ENCODE measurements at regions not wholly inside any gene's neighbourhood (a gene's known extent, or its start where the extent isn't known, plus 50 kb on each side); places are given as distances from the start of the nearest gene placed in this dataset.

DNA sequence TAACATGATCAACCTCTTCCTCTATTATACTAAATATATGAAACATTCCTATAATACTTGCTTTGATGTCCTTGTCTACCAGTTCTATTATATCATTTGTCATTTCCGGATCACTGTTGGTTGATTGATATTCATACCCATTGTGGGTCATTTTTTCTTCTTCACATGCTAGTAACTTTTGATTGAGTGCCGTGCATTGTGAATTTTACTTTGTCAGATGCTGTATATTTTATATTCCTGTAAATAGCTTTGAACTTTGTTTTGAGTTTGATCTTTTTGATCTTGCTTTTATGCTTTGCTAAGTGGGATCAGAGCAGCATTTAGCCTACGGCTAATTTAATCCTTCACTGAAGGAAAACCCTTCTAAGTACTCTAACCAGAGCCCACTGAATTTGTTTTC, 168.9 kb upstream of the RAB6C start (continued):
- TF ChIP-seq ZNF775 (CRISPR knock-in tag; IDR thresholded peaks at IDR 0.05; ENCODE audit: borderline replicate concordance) (no peak), THAP9 (CRISPR knock-in tag; IDR thresholded peaks at IDR 0.05; ENCODE audit: borderline replicate concordance) (no peak), ZFY (CRISPR knock-in tag; IDR thresholded peaks at IDR 0.05) (no peak), CHD2 (IDR thresholded peaks at IDR 0.05; ENCODE audit: low read depth, low read length) (no peak)

DNA sequence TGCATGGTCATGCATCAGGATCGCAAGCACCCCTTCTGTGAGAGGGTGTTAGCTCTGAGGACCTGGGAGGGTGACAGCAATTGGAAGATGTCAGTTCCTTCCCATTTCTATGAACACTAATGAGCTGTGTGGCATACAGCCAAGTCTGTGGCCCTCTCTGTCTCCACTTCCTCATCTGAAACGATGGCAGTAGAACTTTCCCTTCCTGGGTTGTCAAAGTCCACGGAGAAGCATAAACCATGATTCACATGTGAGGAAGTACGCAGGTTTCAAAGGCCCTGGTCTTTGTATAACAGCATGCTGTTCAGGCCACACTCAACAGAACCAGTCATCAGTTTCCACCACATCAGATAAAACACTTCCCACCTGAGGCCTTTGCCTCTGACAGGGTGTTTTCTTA, 167.4 kb upstream of the RAB6C start:
- in situ Hi-C loops (cut with HindIII; ENCODE audit: extremely low pct_ligation_motif_present, low pct_unique_long_range_greater_than_20kb) (no loop called here), intact Hi-C loops (cut with micrococcal nuclease; ENCODE audit: unreplicated experiment) (no loop called here)
- DNase-seq (ENCODE audit: low spot score) (peak; percentile 20), FAIRE-seq (no peak), ATAC-seq (peak; percentile 38; the same call in 2 of the 3 replicates)
- Histone ChIP-seq H2AFZ (ENCODE audit: low read length) (no peak overlapping the region), H4K20me1 (ENCODE audit: insufficient read depth, low read length) (no peaks in the 10 kb centered on the region), H3K27me3 (ENCODE audit: control insufficient read depth in 1 of 2, insufficient read depth in 2 of 2, low read length in 2 of 2) (peaks cover 0 to 33% of the 10 kb centered on the region in 2 experiments; a peak in 4 of 5 replicates), H3K9me3 (ENCODE audit: low read length) (peaks cover 8% of the 10 kb centered on the region; the same call in 1 of the 2 replicates), H3K4me2 (ENCODE audit: low read depth, low read length) (no peak overlapping the region), H3K36me3 (replicated peaks in 1 of 2; ENCODE audit: control insufficient read depth in 1 of 2, insufficient read depth in 2 of 2, low read length in 2 of 2) (no peaks in the 10 kb centered on the region), H3K79me2 (ENCODE audit: insufficient read depth, low read length) (no peaks in the 10 kb centered on the region), H3K4me1 (ENCODE audit: insufficient read depth, low read length) (no peaks in the 10 kb centered on the region), H3K27ac (ENCODE audit: extremely low read length, insufficient read depth, low read length) (no peak overlapping the region), H3K9ac (ENCODE audit: insufficient read depth, low read depth, low read length) (no peak overlapping the region), H3K4me3 (replicated peaks in 1 of 3; ENCODE audit: insufficient read depth in 1 of 3, low read depth in 2 of 3, low read length in 3 of 3) (no peak overlapping the region)
- POLR2A ChIA-PET, result no interaction called here
- 0 out of 2 replicates have a peak, but pooled peaks have one; percentile 17 for TF ChIP-seq ELF3 (CRISPR knock-in tag; IDR thresholded peaks at IDR 0.05)
- TF ChIP-seq ZFAT (CRISPR knock-in tag; conservative IDR thresholded peaks at IDR 0.05), result no peak
- CTCF ChIA-PET (ENCODE audit: low intra/inter-chr PET ratio, low total read pairs), result no interaction called here
- 24% methylated on average over 4 of the region's 4 CpGs for WGBS (ENCODE audit: low lambda C conversion rate)
- BruUV-seq (replicated peaks), result no TSS peak
